GM21367 (cell line): ENCODE measurements at regions not wholly inside any gene's neighbourhood (a gene's known extent, or its start where the extent isn't known, plus 50 kb on each side); places are given as distances from the start of the nearest gene placed in this dataset.

Experiments
- ATAC-seq: cut with Tn5 transposase; IDR thresholded peaks from one replicate; pipeline ENCODE4 v1.9.1; 2021; ENCODE audit not compliant: unreplicated experiment

DNA sequence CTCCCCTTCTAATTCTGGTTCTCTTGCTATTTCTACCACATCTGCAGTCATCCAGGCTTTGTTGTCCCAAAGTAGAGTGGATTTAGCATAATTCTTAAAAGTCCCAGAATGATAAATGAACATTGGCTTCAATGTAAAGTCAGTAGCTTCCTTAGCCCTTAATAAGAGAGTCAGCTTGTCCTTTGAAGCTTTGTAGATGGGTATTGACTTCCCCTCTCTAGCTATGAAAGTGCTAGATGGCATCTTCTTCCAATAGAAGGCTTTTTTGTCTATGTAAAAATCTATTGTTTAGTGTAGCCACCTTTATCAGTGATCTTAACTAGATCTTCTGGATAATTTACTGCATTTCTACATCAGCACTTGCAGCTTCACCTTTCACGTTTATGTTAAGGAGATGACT lies 181.4 kb upstream of the B3GALT2 start:
- no peak for ATAC-seq

DNA sequence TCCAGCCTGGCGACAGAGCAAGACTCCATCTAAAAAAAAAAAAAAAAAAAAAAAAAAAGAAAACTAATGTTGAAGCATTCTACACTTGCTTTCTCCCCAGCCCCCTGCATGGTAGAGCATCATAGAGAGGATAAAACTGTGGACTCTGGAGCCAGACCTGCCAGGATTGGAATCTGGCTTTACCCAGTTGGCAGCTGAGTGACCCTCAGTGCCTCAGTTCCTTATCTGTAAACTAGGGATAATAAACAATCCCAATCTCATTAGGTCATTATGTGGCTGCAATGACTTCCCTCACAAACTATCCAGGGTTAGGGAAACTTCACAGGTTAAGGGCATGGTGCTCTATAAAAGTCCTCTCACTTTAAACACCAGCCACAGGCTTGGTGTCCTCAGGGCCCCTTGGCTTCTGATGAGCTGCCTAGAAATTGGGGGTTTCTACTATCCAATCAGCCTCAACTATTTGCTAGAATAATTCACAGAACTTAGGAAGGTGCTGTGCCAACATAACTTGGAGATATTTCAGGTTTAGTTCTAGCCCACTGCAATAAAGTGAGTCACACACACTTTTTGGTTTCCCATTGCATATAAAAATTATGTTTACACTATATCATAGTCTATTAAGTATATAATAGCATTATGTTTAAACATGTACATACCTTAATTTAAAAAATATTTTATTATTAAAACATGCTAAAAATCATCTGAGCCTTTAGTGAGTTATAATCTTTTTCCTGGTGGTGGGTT lies 180.5 kb upstream of the B3GALT2 start:
- ATAC-seq = no peak

DNA sequence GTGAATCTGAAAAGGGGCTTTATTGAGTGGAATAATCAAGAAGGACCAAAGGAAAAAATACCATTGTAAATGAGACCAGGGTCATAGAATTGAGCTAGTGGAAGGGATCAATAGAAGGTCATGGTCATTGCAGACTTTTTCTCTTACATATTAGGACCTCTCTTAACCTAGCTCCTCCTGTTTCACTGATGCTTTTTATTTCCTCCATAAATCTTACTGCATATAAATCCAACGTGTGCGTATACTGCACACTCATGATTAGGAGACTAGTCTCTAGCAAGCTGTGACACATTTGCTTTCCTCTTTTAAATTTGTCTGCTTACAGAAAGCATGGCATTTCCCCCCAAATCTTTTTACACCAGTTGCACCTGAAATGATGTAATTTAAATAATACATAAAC lies 179.6 kb upstream of the B3GALT2 start:
- ATAC-seq = no peak

DNA sequence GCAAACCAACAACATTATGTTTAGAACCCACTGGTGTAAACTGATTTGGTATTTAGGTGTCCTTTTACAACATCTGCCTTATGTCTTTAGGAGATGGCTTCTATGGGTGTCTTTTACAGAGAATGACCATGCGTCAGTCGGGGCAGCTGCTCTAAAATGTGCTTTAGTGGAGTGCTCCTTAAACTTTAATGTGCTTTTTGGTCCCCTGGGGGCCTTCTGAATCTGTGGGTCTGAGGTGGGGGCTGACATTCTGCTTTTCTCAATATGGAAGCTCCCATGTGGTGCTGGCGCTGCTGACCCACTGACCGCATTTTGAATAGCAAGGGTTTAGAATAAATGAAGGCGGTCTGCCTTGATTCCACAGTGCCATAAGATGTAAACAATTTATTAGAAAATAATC lies 173.2 kb upstream of the B3GALT2 start:
- no peak for ATAC-seq

DNA sequence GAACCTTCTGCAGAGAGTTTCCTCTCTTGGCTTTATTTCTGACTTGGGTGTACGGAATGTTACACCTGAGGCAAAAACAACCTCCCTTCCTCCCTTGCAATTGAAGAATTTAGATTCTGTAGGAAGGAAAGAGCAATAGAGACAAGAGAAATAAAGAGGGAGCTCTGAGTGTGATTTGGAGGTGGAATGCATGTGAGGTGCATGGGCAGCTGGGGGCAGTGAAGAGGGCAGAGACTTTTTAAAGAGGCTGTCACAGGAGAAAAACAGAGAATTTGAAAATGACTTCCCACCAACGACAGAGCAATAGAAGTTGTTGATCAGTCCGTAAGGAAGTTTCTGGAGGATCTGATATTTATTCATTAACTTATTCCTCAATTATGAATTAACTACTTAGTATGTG lies 172.0 kb upstream of the B3GALT2 start:
- ATAC-seq = no peak

DNA sequence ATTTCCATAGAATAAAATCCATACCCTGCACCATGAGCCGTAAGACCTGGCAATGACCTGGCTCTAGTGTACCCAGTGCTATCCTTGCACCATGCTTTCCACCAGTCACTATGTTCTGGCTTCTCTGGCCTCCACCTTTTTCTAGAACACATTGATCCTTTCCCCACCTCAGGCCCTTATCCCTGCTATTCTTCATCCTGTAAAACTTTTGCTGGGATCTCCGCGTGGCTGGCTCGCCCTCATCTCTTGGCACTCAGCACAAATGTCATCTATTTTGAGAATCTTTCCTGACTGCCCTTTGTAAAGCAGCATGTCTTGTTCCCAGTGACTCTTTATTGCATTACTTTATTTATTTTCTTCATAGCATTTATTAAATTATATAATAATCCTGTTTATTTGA lies 169.8 kb upstream of the B3GALT2 start:
- ATAC-seq = no peak

DNA sequence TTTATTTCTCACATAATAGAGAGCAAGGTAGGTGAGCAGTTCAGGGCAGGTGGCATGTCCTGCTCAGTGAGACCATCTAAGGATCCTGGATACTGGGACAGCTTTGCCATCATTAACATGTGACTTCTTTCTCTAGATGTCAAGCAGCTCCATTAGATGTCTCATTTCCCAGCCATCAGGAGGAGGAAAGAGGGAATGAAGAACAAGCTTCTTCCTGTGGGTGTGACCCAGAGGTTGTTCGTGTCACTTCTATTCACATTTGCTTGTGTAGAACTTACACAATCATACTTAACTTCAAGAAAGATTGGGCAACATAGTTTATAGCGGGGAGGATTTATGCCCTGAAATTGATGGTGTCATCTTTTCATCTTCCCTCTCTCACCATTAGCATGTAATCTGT lies 169.2 kb upstream of the B3GALT2 start:
- no peak for ATAC-seq

DNA sequence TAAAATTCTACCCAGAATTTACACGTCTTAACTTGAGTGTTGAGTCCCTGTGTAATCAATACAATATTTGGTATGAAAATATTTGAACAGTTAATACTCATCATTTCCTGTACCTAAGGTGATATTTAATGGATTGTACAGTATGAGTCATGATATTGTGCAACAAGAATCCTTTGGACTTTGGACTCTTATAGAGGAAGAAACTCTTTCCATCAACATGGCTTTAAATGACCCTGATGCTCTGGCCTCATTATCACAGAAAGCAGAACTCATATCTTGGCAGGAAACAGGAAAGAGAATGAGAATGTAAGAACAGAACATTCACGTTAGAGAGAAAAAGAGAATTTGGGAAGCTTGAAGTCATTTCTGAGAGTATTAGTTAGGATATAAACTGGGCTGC lies 168.8 kb upstream of the B3GALT2 start:
- ATAC-seq = no peak

DNA sequence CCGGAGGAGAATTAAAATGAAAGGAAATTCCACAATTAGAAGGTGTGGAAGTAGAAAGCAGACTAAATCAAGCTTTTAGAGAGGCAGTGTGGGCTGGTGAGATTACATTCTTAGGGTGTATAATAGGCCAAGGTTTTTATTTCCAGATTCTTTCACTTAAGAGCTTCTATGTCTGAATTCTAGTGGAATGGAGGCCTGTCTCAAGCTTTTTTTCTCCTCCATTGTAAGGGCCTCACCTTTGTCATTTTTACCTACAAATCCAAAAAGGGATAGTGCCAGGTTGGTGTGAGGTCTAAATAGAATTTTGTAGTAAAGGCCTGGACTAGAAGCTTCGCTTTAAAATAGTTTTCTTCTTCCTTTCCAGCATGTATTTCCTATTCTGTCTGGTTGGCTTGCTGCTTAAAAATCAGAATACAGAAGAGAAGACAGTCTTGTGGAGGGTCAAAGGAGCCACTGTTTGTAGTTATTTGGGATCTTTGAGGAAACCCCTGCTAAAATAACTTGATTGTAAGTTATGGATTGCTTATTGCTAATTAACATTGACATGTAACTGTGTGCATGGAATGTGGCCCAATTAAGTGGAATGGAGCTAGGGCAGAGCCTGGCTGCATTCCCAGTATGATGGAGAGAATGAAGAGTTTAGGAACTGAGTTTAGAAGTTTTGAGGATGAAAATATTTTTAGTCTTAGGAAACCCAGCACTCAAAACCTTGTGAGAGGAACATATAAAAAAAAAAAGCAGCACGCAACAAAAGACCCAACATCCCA lies 162.5 kb upstream of the B3GALT2 start:
- ATAC-seq = no peak

DNA sequence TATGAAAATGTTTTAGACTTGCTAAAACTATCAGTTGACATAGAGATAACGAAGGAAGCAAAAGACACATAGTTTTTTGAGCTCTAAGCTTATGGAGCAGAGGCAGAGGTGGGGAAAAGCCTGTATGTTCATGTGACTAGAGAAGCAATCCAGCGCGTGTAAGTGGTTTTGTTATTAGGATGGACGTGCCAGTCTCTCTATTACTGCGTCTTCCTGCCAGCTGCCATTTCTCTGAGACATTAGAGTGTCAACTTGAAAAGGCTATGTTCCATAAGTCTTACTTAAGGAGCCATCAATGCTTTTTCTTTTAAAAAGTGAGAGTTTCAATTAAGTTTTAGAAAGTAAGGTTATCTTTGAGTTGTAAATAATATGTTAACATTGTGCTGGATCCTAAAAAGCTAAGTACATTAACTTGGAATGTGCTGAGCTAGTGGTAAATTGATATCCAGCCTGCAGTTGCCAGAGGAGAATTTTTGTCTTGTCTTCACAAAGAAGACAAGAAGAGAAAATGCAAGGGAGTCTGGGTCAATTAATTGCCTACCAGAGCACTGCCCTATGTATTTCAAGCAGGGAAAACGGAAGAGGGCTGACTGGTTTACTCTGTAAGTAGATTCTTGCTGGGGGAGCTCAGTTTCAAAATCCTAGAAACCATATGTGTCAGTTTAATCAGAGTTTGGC lies 161.8 kb upstream of the B3GALT2 start:
- ATAC-seq = no peak

DNA sequence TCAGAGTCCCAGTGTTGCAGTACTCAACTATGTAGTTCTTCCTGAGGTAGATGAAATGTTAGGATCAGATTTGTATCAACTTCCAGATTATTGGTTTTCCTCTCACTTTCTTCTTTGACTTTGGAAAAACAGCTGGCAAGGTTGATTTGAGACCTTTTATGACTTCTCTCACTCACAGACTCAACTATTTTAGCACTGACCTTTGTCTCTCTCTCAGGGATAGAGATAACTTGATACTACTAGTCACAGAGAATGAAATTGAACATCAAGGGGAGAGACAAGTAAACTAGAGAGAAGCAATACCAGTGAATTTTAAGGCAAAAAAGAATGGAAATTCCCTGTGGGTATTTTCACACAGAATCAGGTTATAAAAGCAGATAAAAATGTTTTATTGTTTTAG lies 159.7 kb upstream of the B3GALT2 start:
- ATAC-seq = no peak

DNA sequence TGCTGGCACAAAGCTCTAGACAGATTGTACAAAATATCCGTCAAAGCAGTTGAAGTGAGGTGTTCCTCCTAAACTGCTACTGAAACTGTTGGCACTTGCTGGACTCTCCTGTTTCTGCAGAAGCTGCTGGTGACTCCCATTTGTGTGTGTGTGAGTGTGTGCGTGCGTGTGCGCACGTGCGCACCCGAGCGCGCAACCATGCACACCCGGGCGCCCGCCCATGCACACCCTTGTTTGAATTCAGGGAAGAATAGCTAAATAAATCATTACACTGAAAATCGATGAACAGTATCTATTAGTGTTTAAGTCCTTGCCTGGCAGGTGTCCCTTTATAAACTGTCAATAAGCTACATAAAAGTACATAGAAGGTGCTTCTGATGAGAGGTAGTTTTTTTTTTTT lies 156.4 kb upstream of the B3GALT2 start:
- no peak for ATAC-seq

DNA sequence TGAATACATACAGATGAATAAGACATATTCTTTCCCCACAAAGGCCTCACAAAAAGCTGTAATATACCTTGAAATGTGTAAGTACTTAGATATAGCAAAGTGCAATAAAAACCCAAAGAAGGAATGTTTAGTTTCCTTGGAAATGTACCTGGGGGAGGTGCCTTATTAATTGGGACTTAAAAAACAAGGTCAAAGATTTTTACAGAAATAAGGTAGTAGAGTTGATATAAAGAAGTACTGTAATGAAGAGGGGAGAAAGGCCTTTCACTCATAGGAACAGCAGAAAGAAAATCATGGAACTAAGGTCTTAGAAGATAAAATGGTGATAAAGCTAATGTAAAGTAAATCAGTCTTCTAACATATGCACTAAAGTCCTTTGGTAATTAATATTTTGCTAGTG lies 153.9 kb upstream of the B3GALT2 start:
- ATAC-seq = no peak

DNA sequence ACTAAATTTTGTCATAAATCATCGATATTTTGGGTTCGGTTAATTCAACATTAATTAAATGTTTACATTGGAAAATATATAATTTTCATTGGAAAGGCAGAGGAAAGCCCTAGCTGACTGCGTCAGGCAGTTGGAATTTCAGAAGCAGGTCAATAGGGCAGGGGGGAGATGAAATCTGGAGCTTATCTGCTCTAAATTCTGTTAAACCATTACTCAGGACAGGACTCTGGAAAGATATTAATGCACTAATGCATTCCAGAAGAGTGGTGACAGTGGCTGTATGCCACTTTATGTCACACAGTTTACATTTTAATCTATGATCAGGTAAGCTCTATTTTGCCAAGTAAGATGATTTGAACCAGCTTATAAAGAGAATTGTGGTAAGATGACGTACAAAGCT lies 153.0 kb upstream of the B3GALT2 start:
- no peak for ATAC-seq

DNA sequence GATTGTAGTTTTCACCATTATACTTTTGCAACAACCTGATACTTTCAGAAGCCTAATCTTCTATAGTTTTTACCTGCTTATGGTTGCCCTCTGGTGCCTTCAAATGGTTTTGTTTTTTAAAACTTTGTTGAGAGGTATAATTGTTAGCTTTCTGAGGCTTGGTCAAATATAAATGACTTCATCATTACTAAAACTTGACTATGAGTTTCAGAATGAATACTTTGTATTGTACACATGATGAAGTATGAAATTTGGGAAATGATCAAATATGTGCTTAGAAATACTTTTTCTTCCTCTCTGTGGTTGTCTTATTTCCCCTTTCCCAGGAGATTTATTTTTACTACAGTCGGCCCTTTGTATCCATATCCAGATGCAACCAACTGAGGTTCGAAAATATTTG lies 151.8 kb upstream of the B3GALT2 start:
- ATAC-seq = peak; percentile 66

DNA sequence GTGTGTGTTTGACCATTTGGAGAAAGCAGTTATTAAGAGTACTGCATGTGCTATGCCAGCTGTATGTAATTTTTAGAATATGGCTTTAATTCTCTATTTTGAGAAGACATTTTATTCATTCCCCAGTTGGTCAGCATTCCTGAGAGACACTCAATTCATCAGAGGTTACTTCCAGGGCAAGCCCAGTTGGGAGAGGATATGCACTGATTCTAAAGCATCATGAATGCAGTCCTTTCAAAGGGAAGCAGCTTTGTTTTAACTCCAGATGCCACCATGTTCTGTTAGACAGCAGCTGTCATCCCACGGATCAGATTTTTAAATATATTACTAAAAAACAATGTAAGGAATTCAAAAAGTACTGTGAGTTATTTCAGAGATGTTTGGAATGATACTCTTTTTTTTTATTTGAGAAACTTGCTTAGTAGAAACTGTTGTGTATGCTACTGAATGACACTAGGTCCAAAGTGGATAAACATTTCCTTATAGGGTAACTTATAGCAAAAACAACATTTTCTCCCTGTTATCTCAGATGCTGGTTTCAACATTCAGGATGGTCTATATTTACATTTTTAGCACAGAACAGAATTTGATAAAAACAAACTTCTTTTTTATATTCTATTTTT lies 149.5 kb upstream of the B3GALT2 start:
- no peak for ATAC-seq

DNA sequence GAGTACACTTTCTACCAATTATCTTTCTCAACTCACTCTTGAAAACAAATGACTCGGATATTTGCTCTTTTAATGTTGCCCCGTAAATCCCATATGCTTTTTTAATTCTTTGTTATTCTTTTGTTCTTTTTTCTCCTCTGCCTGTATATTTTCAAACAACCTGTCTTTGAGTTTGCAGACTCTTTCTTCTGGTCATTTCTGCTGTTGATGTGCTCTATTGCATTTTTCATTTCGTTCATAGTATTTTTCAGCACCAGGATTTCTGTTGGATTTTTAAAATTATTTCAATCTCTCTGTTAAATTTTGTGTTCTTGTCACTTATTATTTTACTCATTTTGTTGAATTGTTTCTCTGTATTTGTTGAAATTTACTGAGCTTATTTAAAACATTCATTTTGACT lies 146.8 kb upstream of the B3GALT2 start:
- no peak for ATAC-seq

DNA sequence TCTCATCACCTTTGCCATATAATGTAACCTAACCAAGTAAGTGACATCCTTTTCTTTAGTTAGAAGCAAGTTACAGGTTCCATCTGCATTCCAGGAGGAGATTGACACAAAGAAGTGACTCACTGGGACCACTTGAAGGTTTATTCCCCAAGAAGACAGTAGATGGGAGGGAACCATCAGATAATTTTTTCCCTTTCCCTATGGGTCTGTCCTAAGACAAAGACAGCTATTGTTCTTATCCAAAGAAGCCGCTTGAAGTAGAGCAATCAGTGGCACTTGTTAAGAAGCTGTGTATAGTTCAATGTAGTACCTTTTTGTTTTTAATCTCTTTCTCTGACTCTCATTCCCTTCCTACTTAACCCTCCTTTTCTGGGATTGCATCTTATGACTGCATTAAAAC lies 139.9 kb upstream of the B3GALT2 start:
- no peak for ATAC-seq

DNA sequence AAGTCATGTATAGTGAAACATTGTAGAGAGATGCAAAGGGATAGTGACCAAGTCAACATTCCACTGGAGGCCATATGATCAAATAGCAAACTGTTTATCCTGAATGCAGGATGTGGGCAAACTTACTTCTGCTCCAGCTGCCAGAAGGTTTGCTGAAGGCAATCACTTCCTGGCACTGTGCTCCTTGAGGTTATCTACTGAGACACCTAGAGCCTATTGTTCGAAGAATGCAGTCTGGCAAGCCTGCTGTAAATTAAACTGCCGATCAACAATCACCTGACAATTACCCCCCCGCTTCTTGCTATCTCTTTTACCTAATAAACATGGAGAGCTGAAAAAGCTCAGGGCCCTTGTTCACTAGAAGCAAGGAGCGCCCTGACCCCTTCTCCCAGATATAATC lies 139.4 kb upstream of the B3GALT2 start:
- ATAC-seq = no peak

DNA sequence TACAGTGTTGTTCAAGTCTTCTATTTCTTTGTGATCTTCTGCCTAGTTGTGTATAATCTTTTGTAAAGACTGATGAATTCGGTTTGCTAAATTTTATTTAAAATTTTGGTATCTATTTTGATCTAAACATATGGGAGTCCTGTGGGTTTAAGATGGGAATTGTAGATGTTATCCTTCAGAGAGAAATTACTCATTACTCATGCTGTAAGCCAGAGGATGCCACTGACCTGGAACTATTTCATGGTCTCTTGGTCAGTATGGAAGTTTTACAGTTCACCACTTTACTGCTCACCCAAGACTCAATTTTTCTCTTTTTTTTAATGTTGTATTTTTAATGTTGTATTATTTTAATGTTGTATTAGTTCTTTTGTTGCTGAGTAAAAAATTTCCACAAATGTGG lies 138.6 kb upstream of the B3GALT2 start:
- ATAC-seq = no peak

DNA sequence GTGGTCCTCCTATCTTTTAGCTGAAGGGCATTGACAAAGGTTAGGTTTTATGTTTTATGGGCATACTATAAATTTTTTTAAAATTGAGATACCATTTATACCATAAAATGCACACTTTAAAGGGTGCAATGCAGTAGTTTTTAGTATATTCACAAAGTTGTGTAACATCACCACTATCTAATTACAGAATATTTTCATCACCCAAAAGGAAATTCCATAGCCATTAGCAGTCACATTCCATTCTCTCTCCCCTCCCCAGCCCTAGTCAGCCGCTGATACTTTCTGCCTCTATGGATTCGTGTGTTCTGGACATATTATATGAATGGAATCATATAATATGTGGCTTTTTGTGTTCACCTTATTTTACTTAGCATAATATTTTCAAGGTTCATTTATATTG lies 135.8 kb upstream of the B3GALT2 start:
- no peak for ATAC-seq
